HEK293 (cell line): ENCODE measurements at regions not wholly inside any gene's neighbourhood (a gene's known extent, or its start where the extent isn't known, plus 50 kb on each side); places are given as distances from the start of the nearest gene placed in this dataset.

ENCODE experiments used
- CTCF ChIA-PET: fragments of 350-600 bp; formaldehyde crosslinking; extraction: SDS; loops from one replicate; lab custom pipeline; 2021; ENCODE audit warnings: antibody characterized with exemption; lab: Yijun Ruan, JAX
- POLR2A ChIA-PET: fragments of 300-600 bp; formaldehyde crosslinking; extraction: SDS; loops from one replicate; lab custom pipeline; 2020; ENCODE audit warnings: antibody characterized with exemption, inconsistent platforms; lab: Yijun Ruan, JAX
- H3K27ac ChIP-seq: fragments of 200-500 bp; sonication (Bioruptor generic); 2 replicates; pipeline ENCODE4 v1.5.1; 2014; ENCODE audit warnings: low read depth, low read length, control low read depth, inconsistent platforms; ENCODE audit errors: extremely low read depth
- H3K36me3 ChIP-seq, 2 experiments: fragments of 200-500 bp in 1 of 2; sonication (Bioruptor generic) in 1 of 2; 1 replicate in 1 of 2; 2 replicates in 1 of 2; pipeline ENCODE4 v1.5.1; 2014 to 2017; ENCODE audit warnings: inconsistent platforms in 2 of 2, low read length in 2 of 2; ENCODE audit not compliant: control insufficient read depth in 2 of 2, insufficient read depth in 1 of 2
- H3K4me1 ChIP-seq: fragments of 200-500 bp; sonication (Bioruptor generic); 2 replicates; pipeline ENCODE4 v1.5.1; 2014; ENCODE audit warnings: mild to moderate bottlenecking, low read length, inconsistent platforms; ENCODE audit not compliant: control insufficient read depth, insufficient read depth
- H3K4me3 ChIP-seq: 2 replicates; pipeline ENCODE4 v1.5.1; 2011; ENCODE audit warnings: low read depth, mild to moderate bottlenecking, control low read depth, low read length, moderate library complexity
- H3K9me3 ChIP-seq: fragments of 200-500 bp; sonication (Bioruptor generic); 2 replicates; pipeline ENCODE4 v1.5.1; 2014; ENCODE audit warnings: low read depth, low read length, inconsistent platforms; ENCODE audit not compliant: control insufficient read depth, insufficient read depth
- GLI4 ChIP-seq: fragments of 450-650 bp; formaldehyde crosslinking; IDR thresholded peaks from 2 replicates; pipeline ENCODE4 v1.5.1; 2016; ENCODE audit warnings: missing biosample characterization, missing genetic modification characterization
- KLF16 ChIP-seq: fragments of 450-650 bp; formaldehyde crosslinking; IDR thresholded peaks from 2 replicates; pipeline ENCODE4 v1.5.1; 2017; ENCODE audit warnings: missing biosample characterization, missing genetic modification characterization
- KLF7 ChIP-seq: fragments of 450-650 bp; formaldehyde crosslinking; IDR thresholded peaks from 2 replicates; pipeline ENCODE4 v1.5.1; 2016; ENCODE audit warnings: missing biosample characterization, missing genetic modification characterization, borderline replicate concordance
- KLF8 ChIP-seq: fragments of 450-650 bp; formaldehyde crosslinking; IDR thresholded peaks from 2 replicates; pipeline ENCODE4 v1.5.1; 2016; ENCODE audit warnings: missing biosample characterization, missing genetic modification characterization
- ZBTB48 ChIP-seq: fragments of 450-650 bp; formaldehyde crosslinking; IDR thresholded peaks from 2 replicates; pipeline ENCODE4 v1.5.1; 2016; ENCODE audit warnings: missing biosample characterization, missing genetic modification characterization
- ZFP69B ChIP-seq: fragments of 450-650 bp; formaldehyde crosslinking; IDR thresholded peaks from 2 replicates; pipeline ENCODE4 v1.5.1; 2016; ENCODE audit warnings: missing biosample characterization, missing genetic modification characterization
- ZNF121 ChIP-seq: fragments of 450-650 bp; formaldehyde crosslinking; IDR thresholded peaks from 2 replicates; pipeline ENCODE4 v1.5.1; 2016; ENCODE audit warnings: missing biosample characterization, missing genetic modification characterization
- ZNF174 ChIP-seq: fragments of 450-650 bp; formaldehyde crosslinking; IDR thresholded peaks from 2 replicates; pipeline ENCODE4 v1.5.0; 2017; ENCODE audit warnings: missing biosample characterization, mild to moderate bottlenecking, missing genetic modification characterization
- ZNF335 ChIP-seq: fragments of 450-650 bp; formaldehyde crosslinking; conservative IDR thresholded peaks from 2 replicates; pipeline ENCODE4 v1.5.1; 2016; ENCODE audit warnings: missing biosample characterization, missing genetic modification characterization
- ZNF426 ChIP-seq: fragments of 450-650 bp; formaldehyde crosslinking; IDR thresholded peaks from 2 replicates; pipeline ENCODE4 v1.5.1; 2017; ENCODE audit warnings: missing biosample characterization, missing genetic modification characterization, mild to moderate bottlenecking, inconsistent platforms, moderate library complexity
- ZNF433 ChIP-seq: fragments of 450-650 bp; formaldehyde crosslinking; IDR thresholded peaks from 2 replicates; pipeline ENCODE4 v1.5.1; 2016; ENCODE audit warnings: missing biosample characterization, missing genetic modification characterization, low read depth
- ZNF48 ChIP-seq: fragments of 450-650 bp; formaldehyde crosslinking; IDR thresholded peaks from 2 replicates; pipeline ENCODE4 v1.5.1; 2016; ENCODE audit warnings: missing biosample characterization, missing genetic modification characterization
- ZNF514 ChIP-seq: fragments of 450-650 bp; formaldehyde crosslinking; IDR thresholded peaks from 2 replicates; pipeline ENCODE4 v1.5.1; 2016; ENCODE audit warnings: missing biosample characterization, missing genetic modification characterization
- ZNF521 ChIP-seq: fragments of 450-650 bp; formaldehyde crosslinking; IDR thresholded peaks from 2 replicates; pipeline ENCODE4 v1.5.1; 2017; ENCODE audit warnings: missing biosample characterization, mild to moderate bottlenecking, missing genetic modification characterization
- ZNF549 ChIP-seq: fragments of 450-650 bp; IDR thresholded peaks from 2 replicates; pipeline ENCODE4 v1.5.1; 2018; ENCODE audit warnings: missing biosample characterization, missing genetic modification characterization, mild to moderate bottlenecking, inconsistent platforms, moderate library complexity
- ZNF558 ChIP-seq: fragments of 450-650 bp; formaldehyde crosslinking; IDR thresholded peaks from 2 replicates; pipeline ENCODE4 v1.5.1; 2016; ENCODE audit warnings: missing biosample characterization, missing genetic modification characterization
- ZNF660 ChIP-seq: fragments of 450-650 bp; IDR thresholded peaks from 2 replicates; pipeline ENCODE4 v1.5.1; 2018; ENCODE audit warnings: missing biosample characterization, mild to moderate bottlenecking, missing genetic modification characterization
- ZNF768 ChIP-seq: fragments of 450-650 bp; formaldehyde crosslinking; IDR thresholded peaks from 2 replicates; pipeline ENCODE4 v1.5.1; 2018; ENCODE audit warnings: missing biosample characterization, mild to moderate bottlenecking, missing genetic modification characterization
- TF ChIP-seq, protein P1 (sequence below): fragments of 450-650 bp; formaldehyde crosslinking; IDR thresholded peaks from 2 replicates; pipeline ENCODE4 v1.5.1; 2016; ENCODE audit warnings: missing biosample characterization, missing genetic modification characterization
- TF ChIP-seq, protein P2 (sequence below): sonication (generic); formaldehyde crosslinking; IDR thresholded peaks from 2 replicates; pipeline ENCODE4 v1.8.1; 2022; ENCODE audit warnings: mild to moderate bottlenecking, moderate library complexity, missing genetic modification reagents
- TF ChIP-seq, protein P3 (sequence below): fragments of 450-650 bp; formaldehyde crosslinking; IDR thresholded peaks from 2 replicates; pipeline ENCODE4 v1.5.1; 2016; ENCODE audit warnings: missing biosample characterization, missing genetic modification characterization
- TF ChIP-seq, protein P4 (sequence below): fragments of 450-650 bp; formaldehyde crosslinking; conservative IDR thresholded peaks from 2 replicates; pipeline ENCODE4 v1.5.1; 2016; ENCODE audit warnings: low read depth, missing biosample characterization, missing genetic modification characterization
- TF ChIP-seq, protein P5 (sequence below): fragments of 450-650 bp; formaldehyde crosslinking; IDR thresholded peaks from 2 replicates; pipeline ENCODE4 v1.5.1; 2017; ENCODE audit warnings: missing biosample characterization, missing genetic modification characterization
- TF ChIP-seq, protein P6 (sequence below): fragments of 450-650 bp; formaldehyde crosslinking; IDR thresholded peaks from 2 replicates; pipeline ENCODE4 v1.5.1; 2016; ENCODE audit warnings: missing biosample characterization, missing genetic modification characterization

DNA sequence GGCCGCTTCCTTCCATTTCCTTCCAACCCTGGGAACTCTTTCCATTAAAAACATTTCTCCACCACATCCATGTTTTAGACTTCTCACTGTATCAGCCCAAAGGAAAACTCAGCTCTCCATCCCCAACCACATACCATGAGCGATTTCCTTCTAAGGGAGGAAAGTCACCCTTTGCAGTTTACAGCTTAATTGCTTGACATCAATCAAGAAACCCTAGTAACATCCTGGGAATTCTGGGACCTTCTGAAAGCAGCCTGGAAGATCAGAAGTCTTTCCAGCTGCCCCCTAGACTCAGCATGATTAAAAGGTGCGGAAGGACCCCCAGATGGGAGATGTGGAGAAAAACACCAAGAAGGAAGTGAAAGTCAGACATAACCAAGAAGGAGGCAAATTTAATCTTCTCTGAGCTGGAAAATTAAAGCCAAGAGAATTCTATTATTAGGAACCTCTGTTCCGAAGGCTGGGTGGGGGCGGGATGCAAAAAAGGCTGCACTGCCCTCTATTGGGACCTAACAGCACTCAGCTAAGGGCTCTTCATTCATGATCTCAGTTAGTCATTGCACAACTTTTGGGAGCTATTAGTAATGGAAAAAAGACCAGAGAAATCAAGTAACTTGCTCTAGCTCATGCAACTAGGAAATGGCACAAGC, 73.3 kb upstream of the PLXNC1 start (continued):
- TF ChIP-seq, protein P1, sequence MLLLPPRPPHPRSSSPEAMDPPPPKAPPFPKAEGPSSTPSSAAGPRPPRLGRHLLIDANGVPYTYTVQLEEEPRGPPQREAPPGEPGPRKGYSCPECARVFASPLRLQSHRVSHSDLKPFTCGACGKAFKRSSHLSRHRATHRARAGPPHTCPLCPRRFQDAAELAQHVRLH (tag by site-specific recombination), result no peak
- TF ChIP-seq, protein P2, sequence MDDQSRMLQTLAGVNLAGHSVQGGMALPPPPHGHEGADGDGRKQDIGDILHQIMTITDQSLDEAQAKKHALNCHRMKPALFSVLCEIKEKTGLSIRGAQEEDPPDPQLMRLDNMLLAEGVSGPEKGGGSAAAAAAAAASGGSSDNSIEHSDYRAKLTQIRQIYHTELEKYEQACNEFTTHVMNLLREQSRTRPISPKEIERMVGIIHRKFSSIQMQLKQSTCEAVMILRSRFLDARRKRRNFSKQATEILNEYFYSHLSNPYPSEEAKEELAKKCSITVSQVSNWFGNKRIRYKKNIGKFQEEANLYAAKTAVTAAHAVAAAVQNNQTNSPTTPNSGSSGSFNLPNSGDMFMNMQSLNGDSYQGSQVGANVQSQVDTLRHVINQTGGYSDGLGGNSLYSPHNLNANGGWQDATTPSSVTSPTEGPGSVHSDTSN (CRISPR knock-in tag), result no peak
- TF ChIP-seq, protein P3, sequence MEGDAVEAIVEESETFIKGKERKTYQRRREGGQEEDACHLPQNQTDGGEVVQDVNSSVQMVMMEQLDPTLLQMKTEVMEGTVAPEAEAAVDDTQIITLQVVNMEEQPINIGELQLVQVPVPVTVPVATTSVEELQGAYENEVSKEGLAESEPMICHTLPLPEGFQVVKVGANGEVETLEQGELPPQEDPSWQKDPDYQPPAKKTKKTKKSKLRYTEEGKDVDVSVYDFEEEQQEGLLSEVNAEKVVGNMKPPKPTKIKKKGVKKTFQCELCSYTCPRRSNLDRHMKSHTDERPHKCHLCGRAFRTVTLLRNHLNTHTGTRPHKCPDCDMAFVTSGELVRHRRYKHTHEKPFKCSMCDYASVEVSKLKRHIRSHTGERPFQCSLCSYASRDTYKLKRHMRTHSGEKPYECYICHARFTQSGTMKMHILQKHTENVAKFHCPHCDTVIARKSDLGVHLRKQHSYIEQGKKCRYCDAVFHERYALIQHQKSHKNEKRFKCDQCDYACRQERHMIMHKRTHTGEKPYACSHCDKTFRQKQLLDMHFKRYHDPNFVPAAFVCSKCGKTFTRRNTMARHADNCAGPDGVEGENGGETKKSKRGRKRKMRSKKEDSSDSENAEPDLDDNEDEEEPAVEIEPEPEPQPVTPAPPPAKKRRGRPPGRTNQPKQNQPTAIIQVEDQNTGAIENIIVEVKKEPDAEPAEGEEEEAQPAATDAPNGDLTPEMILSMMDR (tag by site-specific recombination), result peak; percentile 33; the same call in 1 of the 2 replicates
- peak; percentile 39; the same call in 1 of the 2 replicates for TF ChIP-seq ZNF660 (tag by site-specific recombination)
- no peak for TF ChIP-seq ZNF514 (tag by site-specific recombination)
- TF ChIP-seq, protein P4, sequence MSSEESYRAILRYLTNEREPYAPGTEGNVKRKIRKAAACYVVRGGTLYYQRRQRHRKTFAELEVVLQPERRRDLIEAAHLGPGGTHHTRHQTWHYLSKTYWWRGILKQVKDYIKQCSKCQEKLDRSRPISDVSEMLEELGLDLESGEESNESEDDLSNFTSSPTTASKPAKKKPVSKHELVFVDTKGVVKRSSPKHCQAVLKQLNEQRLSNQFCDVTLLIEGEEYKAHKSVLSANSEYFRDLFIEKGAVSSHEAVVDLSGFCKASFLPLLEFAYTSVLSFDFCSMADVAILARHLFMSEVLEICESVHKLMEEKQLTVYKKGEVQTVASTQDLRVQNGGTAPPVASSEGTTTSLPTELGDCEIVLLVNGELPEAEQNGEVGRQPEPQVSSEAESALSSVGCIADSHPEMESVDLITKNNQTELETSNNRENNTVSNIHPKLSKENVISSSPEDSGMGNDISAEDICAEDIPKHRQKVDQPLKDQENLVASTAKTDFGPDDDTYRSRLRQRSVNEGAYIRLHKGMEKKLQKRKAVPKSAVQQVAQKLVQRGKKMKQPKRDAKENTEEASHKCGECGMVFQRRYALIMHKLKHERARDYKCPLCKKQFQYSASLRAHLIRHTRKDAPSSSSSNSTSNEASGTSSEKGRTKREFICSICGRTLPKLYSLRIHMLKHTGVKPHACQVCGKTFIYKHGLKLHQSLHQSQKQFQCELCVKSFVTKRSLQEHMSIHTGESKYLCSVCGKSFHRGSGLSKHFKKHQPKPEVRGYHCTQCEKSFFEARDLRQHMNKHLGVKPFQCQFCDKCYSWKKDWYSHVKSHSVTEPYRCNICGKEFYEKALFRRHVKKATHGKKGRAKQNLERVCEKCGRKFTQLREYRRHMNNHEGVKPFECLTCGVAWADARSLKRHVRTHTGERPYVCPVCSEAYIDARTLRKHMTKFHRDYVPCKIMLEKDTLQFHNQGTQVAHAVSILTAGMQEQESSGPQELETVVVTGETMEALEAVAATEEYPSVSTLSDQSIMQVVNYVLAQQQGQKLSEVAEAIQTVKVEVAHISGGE (tag by site-specific recombination), result peak; percentile 72
- TF ChIP-seq ZNF335, result peak; percentile 39; the same call in 1 of the 2 replicates
- no peak for TF ChIP-seq ZNF174
- TF ChIP-seq, all 188 proteins: peak for 8

DNA sequence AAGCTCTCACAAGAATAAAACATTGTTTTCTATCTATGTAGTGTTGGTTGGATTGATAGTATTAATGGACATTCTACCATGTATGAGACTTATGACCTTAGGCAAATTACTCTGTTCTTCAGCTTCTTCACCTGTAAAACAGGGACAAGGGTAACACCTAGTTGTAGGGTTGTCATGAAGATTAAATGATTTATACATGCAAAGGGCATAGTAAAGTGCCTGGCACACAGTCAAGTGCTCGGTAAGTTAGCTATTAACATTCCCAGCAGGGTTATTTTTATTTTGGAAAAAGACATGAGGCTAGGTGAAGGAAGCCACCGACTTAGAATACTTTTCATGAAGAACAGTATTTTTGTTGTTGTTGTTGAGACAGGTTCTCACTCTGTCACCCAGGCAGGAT, 71.2 kb upstream of the PLXNC1 start:
- H3K9me3 ChIP-seq, result no peaks in the 10 kb centered on the region
- no peak overlapping the region for H3K27ac ChIP-seq
- H3K4me1 ChIP-seq, result no peaks in the 10 kb centered on the region
- no peaks in the 10 kb centered on the region for H3K36me3 ChIP-seq
- ChIA-PET POLR2A (no interaction called here), CTCF (interaction anchor here (0.7 to 4.5 kb wide), 6 partner anchors 11 to 574 kb away, joined by 3 to 55 read pairs (median 12); no protein-coding TSS in a partner anchor)
- H3K4me3 ChIP-seq, result no peak overlapping the region
- TF ChIP-seq KLF8 (tag by site-specific recombination) (no peak), ZNF121 (tag by site-specific recombination) (no peak), KLF7 (tag by site-specific recombination) (no peak), ZNF426 (tag by site-specific recombination) (no peak), ZNF558 (no peak), ZBTB48 (no peak), ZNF549 (tag by site-specific recombination) (no peak), ZNF521 (no peak), ZNF768 (tag by site-specific recombination) (no peak), ZNF433 (no peak), KLF16 (no peak), ZFP69B (tag by site-specific recombination) (no peak), ZNF514 (tag by site-specific recombination) (no peak), GLI4 (no peak), ZNF48 (tag by site-specific recombination) (no peak)
- TF ChIP-seq, protein P5, sequence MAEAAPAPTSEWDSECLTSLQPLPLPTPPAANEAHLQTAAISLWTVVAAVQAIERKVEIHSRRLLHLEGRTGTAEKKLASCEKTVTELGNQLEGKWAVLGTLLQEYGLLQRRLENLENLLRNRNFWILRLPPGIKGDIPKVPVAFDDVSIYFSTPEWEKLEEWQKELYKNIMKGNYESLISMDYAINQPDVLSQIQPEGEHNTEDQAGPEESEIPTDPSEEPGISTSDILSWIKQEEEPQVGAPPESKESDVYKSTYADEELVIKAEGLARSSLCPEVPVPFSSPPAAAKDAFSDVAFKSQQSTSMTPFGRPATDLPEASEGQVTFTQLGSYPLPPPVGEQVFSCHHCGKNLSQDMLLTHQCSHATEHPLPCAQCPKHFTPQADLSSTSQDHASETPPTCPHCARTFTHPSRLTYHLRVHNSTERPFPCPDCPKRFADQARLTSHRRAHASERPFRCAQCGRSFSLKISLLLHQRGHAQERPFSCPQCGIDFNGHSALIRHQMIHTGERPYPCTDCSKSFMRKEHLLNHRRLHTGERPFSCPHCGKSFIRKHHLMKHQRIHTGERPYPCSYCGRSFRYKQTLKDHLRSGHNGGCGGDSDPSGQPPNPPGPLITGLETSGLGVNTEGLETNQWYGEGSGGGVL (tag by site-specific recombination), result no peak
- TF ChIP-seq, protein P6, sequence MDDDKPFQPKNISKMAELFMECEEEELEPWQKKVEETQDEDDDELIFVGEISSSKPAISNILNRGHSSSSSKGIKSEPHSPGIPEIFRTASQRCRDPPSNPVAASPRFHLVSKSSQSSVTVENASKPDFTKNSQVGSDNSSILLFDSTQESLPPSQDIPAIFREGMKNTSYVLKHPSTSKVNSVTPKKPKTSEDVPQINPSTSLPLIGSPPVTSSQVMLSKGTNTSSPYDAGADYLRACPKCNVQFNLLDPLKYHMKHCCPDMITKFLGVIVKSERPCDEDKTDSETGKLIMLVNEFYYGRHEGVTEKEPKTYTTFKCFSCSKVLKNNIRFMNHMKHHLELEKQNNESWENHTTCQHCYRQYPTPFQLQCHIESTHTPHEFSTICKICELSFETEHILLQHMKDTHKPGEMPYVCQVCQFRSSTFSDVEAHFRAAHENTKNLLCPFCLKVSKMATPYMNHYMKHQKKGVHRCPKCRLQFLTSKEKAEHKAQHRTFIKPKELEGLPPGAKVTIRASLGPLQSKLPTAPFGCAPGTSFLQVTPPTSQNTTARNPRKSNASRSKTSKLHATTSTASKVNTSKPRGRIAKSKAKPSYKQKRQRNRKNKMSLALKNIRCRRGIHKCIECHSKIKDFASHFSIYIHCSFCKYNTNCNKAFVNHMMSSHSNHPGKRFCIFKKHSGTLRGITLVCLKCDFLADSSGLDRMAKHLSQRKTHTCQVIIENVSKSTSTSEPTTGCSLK (tag by site-specific recombination), result no peak
- TF ChIP-seq, all 188 proteins: peak for 0
